ENCODE measurements at regions not wholly inside any gene's neighbourhood (a gene's known extent, or its start where the extent isn't known, plus 50 kb on each side); places are given as distances from the start of the nearest gene placed in this dataset.

GRCh38 chr9:38277601-38278200, 114.8 kb upstream of the ALDH1B1 start:
- TF ChIP-seq POLR2AphosphoS5 (IDR thresholded peaks at IDR 0.05; ENCODE audit: borderline replicate concordance, low read depth, low read length) (no peak), EZH2 (IDR thresholded peaks at IDR 0.05) (no peak), FOXP2 (optimal IDR thresholded peaks at IDR 0.05; ENCODE audit: control extremely low read depth, extremely low read length, insufficient read depth) (no peak)

Data from SK-N-MC (cell line).